ENCODE measurements at regions not wholly inside any gene's neighbourhood (a gene's known extent, or its start where the extent isn't known, plus 50 kb on each side); places are given as distances from the start of the nearest gene placed in this dataset.

GRCh38 chr4:12651876-12652275, 832.3 kb downstream of the RAB28 start:
- TF ChIP-seq TAF1 (IDR thresholded peaks at IDR 0.05; ENCODE audit: borderline replicate concordance, insufficient read depth, low read length) (no peak), POLR2AphosphoS5 (IDR thresholded peaks at IDR 0.05; ENCODE audit: low read depth, low read length) (no peak), REST (IDR thresholded peaks at IDR 0.05; ENCODE audit: insufficient read depth in 1 of 2, low read depth in 2 of 2, low read length in 2 of 2) (no peak), SIN3A (IDR thresholded peaks at IDR 0.05; ENCODE audit: borderline replicate concordance, insufficient read depth, low read length) (no peak), FOXP2 (optimal IDR thresholded peaks at IDR 0.05; ENCODE audit: borderline replicate concordance, extremely low read depth, extremely low read length, insufficient read depth) (no peak)

GRCh38 chr4:12645732-12646131, 838.4 kb downstream of the RAB28 start:
- TF ChIP-seq FOXP2 (optimal IDR thresholded peaks at IDR 0.05; ENCODE audit: borderline replicate concordance, extremely low read depth, extremely low read length, insufficient read depth) (no peak), SIN3A (IDR thresholded peaks at IDR 0.05; ENCODE audit: borderline replicate concordance, insufficient read depth, low read length) (no peak), TAF1 (IDR thresholded peaks at IDR 0.05; ENCODE audit: borderline replicate concordance, insufficient read depth, low read length) (no peak), REST (IDR thresholded peaks at IDR 0.05; ENCODE audit: insufficient read depth in 1 of 2, low read depth in 2 of 2, low read length in 2 of 2) (no peak), POLR2AphosphoS5 (IDR thresholded peaks at IDR 0.05; ENCODE audit: low read depth, low read length) (no peak)

DNA sequence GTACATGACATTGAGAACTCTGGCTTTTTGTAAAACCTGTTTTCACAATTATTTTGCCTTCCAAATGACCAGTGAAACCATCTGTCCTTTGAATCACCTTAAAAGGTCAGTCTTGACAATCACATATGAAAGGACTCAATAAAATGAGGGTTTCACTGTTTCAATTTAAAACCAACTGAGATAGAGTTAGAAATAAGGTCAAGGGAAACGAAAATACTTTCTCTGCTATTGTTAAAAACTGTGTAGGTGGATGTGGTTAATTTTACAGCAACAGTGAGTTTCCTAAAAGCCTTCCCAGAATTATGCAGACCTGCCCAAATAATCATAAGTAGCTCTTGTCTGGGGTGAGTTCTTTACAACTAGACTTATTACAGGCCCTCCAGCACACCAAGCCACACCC, 839.9 kb downstream of the RAB28 start:
- no peak for TF ChIP-seq TAF1 (IDR thresholded peaks at IDR 0.05; ENCODE audit: borderline replicate concordance, insufficient read depth, low read length)
- no peak for TF ChIP-seq FOXP2 (optimal IDR thresholded peaks at IDR 0.05; ENCODE audit: borderline replicate concordance, extremely low read depth, extremely low read length, insufficient read depth)
- no peak for TF ChIP-seq REST (IDR thresholded peaks at IDR 0.05; ENCODE audit: insufficient read depth in 1 of 2, low read depth in 2 of 2, low read length in 2 of 2)
- TF ChIP-seq POLR2AphosphoS5 (IDR thresholded peaks at IDR 0.05; ENCODE audit: low read depth, low read length) = no peak
- no peak for TF ChIP-seq SIN3A (IDR thresholded peaks at IDR 0.05; ENCODE audit: borderline replicate concordance, insufficient read depth, low read length)

DNA sequence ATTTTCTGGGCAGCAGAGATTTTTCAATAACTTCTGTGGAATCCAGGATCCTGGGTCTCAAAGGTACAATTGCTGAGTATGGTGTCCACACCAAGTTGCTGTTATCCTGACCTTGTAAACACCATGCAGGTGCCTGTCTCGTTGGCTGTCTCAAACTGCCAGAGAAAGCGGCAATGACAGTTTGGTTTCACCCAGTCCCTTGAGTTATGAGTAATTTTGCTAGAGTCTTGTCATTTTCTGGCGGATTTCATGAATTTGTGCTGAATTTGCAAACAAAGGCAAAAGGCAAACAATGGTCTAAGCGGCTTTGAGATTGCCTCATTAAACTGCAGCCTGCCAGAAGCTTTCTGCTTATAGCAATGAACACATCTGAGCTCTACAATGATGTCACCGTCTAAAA, 847.9 kb downstream of the RAB28 start:
- TF ChIP-seq FOXP2 (optimal IDR thresholded peaks at IDR 0.05; ENCODE audit: borderline replicate concordance, extremely low read depth, extremely low read length, insufficient read depth) (no peak), SIN3A (IDR thresholded peaks at IDR 0.05; ENCODE audit: borderline replicate concordance, insufficient read depth, low read length) (no peak), TAF1 (IDR thresholded peaks at IDR 0.05; ENCODE audit: borderline replicate concordance, insufficient read depth, low read length) (no peak), POLR2AphosphoS5 (IDR thresholded peaks at IDR 0.05; ENCODE audit: low read depth, low read length) (no peak), REST (IDR thresholded peaks at IDR 0.05; ENCODE audit: insufficient read depth in 1 of 2, low read depth in 2 of 2, low read length in 2 of 2) (no peak)

DNA sequence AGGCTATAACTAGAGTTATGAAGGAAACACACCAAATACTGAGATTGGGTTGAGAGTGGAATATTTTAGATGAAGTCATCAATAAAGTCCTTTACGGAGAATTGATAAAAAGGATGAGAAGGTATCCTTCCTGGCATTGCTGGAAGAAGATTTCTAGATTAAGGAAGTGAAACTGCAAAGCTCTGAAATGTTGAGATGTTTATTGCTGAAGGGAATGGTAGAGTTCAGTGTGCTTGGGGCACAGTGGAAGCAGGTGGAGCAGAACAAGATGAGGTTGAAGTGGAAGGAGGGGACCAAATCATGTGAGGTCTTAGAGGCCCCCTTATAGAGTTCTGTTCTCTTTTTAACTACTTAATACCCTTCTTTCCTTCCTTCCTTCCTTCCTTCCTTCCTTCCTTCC, 848.5 kb downstream of the RAB28 start:
- TF ChIP-seq REST (IDR thresholded peaks at IDR 0.05; ENCODE audit: insufficient read depth in 1 of 2, low read depth in 2 of 2, low read length in 2 of 2) (no peak), FOXP2 (optimal IDR thresholded peaks at IDR 0.05; ENCODE audit: borderline replicate concordance, extremely low read depth, extremely low read length, insufficient read depth) (no peak), POLR2AphosphoS5 (IDR thresholded peaks at IDR 0.05; ENCODE audit: low read depth, low read length) (no peak), TAF1 (IDR thresholded peaks at IDR 0.05; ENCODE audit: borderline replicate concordance, insufficient read depth, low read length) (no peak), SIN3A (IDR thresholded peaks at IDR 0.05; ENCODE audit: borderline replicate concordance, insufficient read depth, low read length) (no peak)
